ENCODE measurements at regions not wholly inside any gene's neighbourhood (a gene's known extent, or its start where the extent isn't known, plus 50 kb on each side); places are given as distances from the start of the nearest gene placed in this dataset.
"Not testable (repeated sequence)": the region's sequence is repeated elsewhere in the genome, so short reads cannot be mapped to it uniquely, and the experiment has no call there.

- Histone ChIP-seq H3K4me2 (ENCODE audit: low read length) (peak overlapping the region; percentile 93), H3K4me3 (ENCODE audit: low read length) (peak overlapping the region; percentile 84), H3K9ac (ENCODE audit: low read depth, low read length) (peak overlapping the region; percentile 99), H3K4me1 (ENCODE audit: control insufficient read depth, insufficient read depth, low read length) (peaks cover 22% of the 10 kb centered on the region)
- H3K36me3 ChIP-seq (ENCODE audit: insufficient read depth, low read length); H3K9me3 ChIP-seq (replicated peaks; ENCODE audit: low read length); H3K27me3 ChIP-seq (ENCODE audit: control insufficient read depth, insufficient read depth, low read length): not testable (repeated sequence)
Measured at GRCh38 chr3:75434913-75435793, 229.0 kb upstream of the FRG2C start.

- Histone ChIP-seq H3K4me1 (ENCODE audit: control insufficient read depth, insufficient read depth, low read length) (peaks cover 18% of the 10 kb centered on the region), H3K9ac (ENCODE audit: low read depth, low read length) (peak overlapping the region; percentile 76), H3K4me2 (ENCODE audit: low read length) (peak overlapping the region; percentile 88), H3K4me3 (ENCODE audit: low read length) (peak overlapping the region; percentile 84)
- H3K27me3 ChIP-seq (ENCODE audit: control insufficient read depth, insufficient read depth, low read length); H3K9me3 ChIP-seq (replicated peaks; ENCODE audit: low read length); H3K36me3 ChIP-seq (ENCODE audit: insufficient read depth, low read length): not testable (repeated sequence)
Measured at GRCh38 chr3:75435794-75436400, 228.2 kb upstream of the FRG2C start.

GRCh38 chr3:75440986-75441385, 223.1 kb upstream of the FRG2C start:
- H3K9me3 ChIP-seq (replicated peaks; ENCODE audit: low read length); H3K27me3 ChIP-seq (ENCODE audit: control insufficient read depth, insufficient read depth, low read length); H3K4me2 ChIP-seq (ENCODE audit: low read length); H3K4me3 ChIP-seq (ENCODE audit: low read length); H3K4me1 ChIP-seq (ENCODE audit: control insufficient read depth, insufficient read depth, low read length); H3K9ac ChIP-seq (ENCODE audit: low read depth, low read length); H3K36me3 ChIP-seq (ENCODE audit: insufficient read depth, low read length): not testable (repeated sequence)

- not testable (repeated sequence) for H3K4me2 ChIP-seq (ENCODE audit: low read length); H3K27me3 ChIP-seq (ENCODE audit: control insufficient read depth, insufficient read depth, low read length); H3K4me1 ChIP-seq (ENCODE audit: control insufficient read depth, insufficient read depth, low read length); H3K36me3 ChIP-seq (ENCODE audit: insufficient read depth, low read length); H3K4me3 ChIP-seq (ENCODE audit: low read length); H3K9ac ChIP-seq (ENCODE audit: low read depth, low read length); H3K9me3 ChIP-seq (replicated peaks; ENCODE audit: low read length)
Measured at GRCh38 chr3:75444634-75445033, 219.5 kb upstream of the FRG2C start.

GRCh38 chr3:75445234-75445633, 218.9 kb upstream of the FRG2C start:
- H3K4me1 ChIP-seq (ENCODE audit: control insufficient read depth, insufficient read depth, low read length); H3K4me2 ChIP-seq (ENCODE audit: low read length); H3K36me3 ChIP-seq (ENCODE audit: insufficient read depth, low read length); H3K9me3 ChIP-seq (replicated peaks; ENCODE audit: low read length); H3K27me3 ChIP-seq (ENCODE audit: control insufficient read depth, insufficient read depth, low read length); H3K4me3 ChIP-seq (ENCODE audit: low read length); H3K9ac ChIP-seq (ENCODE audit: low read depth, low read length): not testable (repeated sequence)

GRCh38 chr3:75446948-75447347, 217.2 kb upstream of the FRG2C start:
- not testable (repeated sequence) for H3K4me1 ChIP-seq (ENCODE audit: control insufficient read depth, insufficient read depth, low read length); H3K4me3 ChIP-seq (ENCODE audit: low read length); H3K4me2 ChIP-seq (ENCODE audit: low read length); H3K36me3 ChIP-seq (ENCODE audit: insufficient read depth, low read length); H3K9me3 ChIP-seq (replicated peaks; ENCODE audit: low read length); H3K27me3 ChIP-seq (ENCODE audit: control insufficient read depth, insufficient read depth, low read length); H3K9ac ChIP-seq (ENCODE audit: low read depth, low read length)

- not testable (repeated sequence) for H3K27me3 ChIP-seq (ENCODE audit: control insufficient read depth, insufficient read depth, low read length); H3K9ac ChIP-seq (ENCODE audit: low read depth, low read length); H3K4me1 ChIP-seq (ENCODE audit: control insufficient read depth, insufficient read depth, low read length); H3K9me3 ChIP-seq (replicated peaks; ENCODE audit: low read length); H3K4me2 ChIP-seq (ENCODE audit: low read length); H3K36me3 ChIP-seq (ENCODE audit: insufficient read depth, low read length); H3K4me3 ChIP-seq (ENCODE audit: low read length)
Measured at GRCh38 chr3:75453328-75453727, 210.8 kb upstream of the FRG2C start.

- H3K4me3 ChIP-seq (ENCODE audit: low read length); H3K4me1 ChIP-seq (ENCODE audit: control insufficient read depth, insufficient read depth, low read length); H3K4me2 ChIP-seq (ENCODE audit: low read length); H3K27me3 ChIP-seq (ENCODE audit: control insufficient read depth, insufficient read depth, low read length); H3K36me3 ChIP-seq (ENCODE audit: insufficient read depth, low read length); H3K9me3 ChIP-seq (replicated peaks; ENCODE audit: low read length); H3K9ac ChIP-seq (ENCODE audit: low read depth, low read length): not testable (repeated sequence)
Measured at GRCh38 chr3:75453839-75454238, 210.3 kb upstream of the FRG2C start.

- H3K27me3 ChIP-seq (ENCODE audit: control insufficient read depth, insufficient read depth, low read length); H3K9me3 ChIP-seq (replicated peaks; ENCODE audit: low read length); H3K4me1 ChIP-seq (ENCODE audit: control insufficient read depth, insufficient read depth, low read length); H3K4me3 ChIP-seq (ENCODE audit: low read length); H3K4me2 ChIP-seq (ENCODE audit: low read length); H3K9ac ChIP-seq (ENCODE audit: low read depth, low read length); H3K36me3 ChIP-seq (ENCODE audit: insufficient read depth, low read length): not testable (repeated sequence)
Measured at GRCh38 chr3:75474530-75474929, 189.6 kb upstream of the FRG2C start.

GRCh38 chr3:75496600-75496999, 167.5 kb upstream of the FRG2C start:
- not testable (repeated sequence) for H3K4me1 ChIP-seq (ENCODE audit: control insufficient read depth, insufficient read depth, low read length); H3K4me3 ChIP-seq (ENCODE audit: low read length); H3K27me3 ChIP-seq (ENCODE audit: control insufficient read depth, insufficient read depth, low read length); H3K9ac ChIP-seq (ENCODE audit: low read depth, low read length); H3K4me2 ChIP-seq (ENCODE audit: low read length); H3K36me3 ChIP-seq (ENCODE audit: insufficient read depth, low read length); H3K9me3 ChIP-seq (replicated peaks; ENCODE audit: low read length)

- not testable (repeated sequence) for H3K36me3 ChIP-seq (ENCODE audit: insufficient read depth, low read length); H3K4me1 ChIP-seq (ENCODE audit: control insufficient read depth, insufficient read depth, low read length); H3K9ac ChIP-seq (ENCODE audit: low read depth, low read length); H3K9me3 ChIP-seq (replicated peaks; ENCODE audit: low read length); H3K27me3 ChIP-seq (ENCODE audit: control insufficient read depth, insufficient read depth, low read length); H3K4me2 ChIP-seq (ENCODE audit: low read length); H3K4me3 ChIP-seq (ENCODE audit: low read length)
Measured at GRCh38 chr3:75500357-75500756, 163.8 kb upstream of the FRG2C start.

GRCh38 chr3:75502171-75502570, 162.0 kb upstream of the FRG2C start:
- H3K9ac ChIP-seq (ENCODE audit: low read depth, low read length); H3K9me3 ChIP-seq (replicated peaks; ENCODE audit: low read length); H3K4me3 ChIP-seq (ENCODE audit: low read length); H3K36me3 ChIP-seq (ENCODE audit: insufficient read depth, low read length); H3K4me1 ChIP-seq (ENCODE audit: control insufficient read depth, insufficient read depth, low read length); H3K27me3 ChIP-seq (ENCODE audit: control insufficient read depth, insufficient read depth, low read length); H3K4me2 ChIP-seq (ENCODE audit: low read length): not testable (repeated sequence)

Measured in skeletal muscle satellite cell (primary cell).